Mesodermal cell (in vitro differentiated cells): ENCODE measurements at regions not wholly inside any gene's neighbourhood (a gene's known extent, or its start where the extent isn't known, plus 50 kb on each side); places are given as distances from the start of the nearest gene placed in this dataset.

ENCODE experiments used
- H3K27ac ChIP-seq: 2 replicates; pipeline ENCODE4 v1.7.0; 2013; ENCODE audit warnings: mild to moderate bottlenecking, low read depth, low read length, moderate library complexity; ENCODE audit not compliant: severe bottlenecking
- H3K36me3 ChIP-seq: 2 replicates; pipeline ENCODE4 v1.7.1; 2013; ENCODE audit warnings: mild to moderate bottlenecking, low read length, moderate library complexity; ENCODE audit not compliant: control insufficient read depth, insufficient read depth
- H3K4me1 ChIP-seq: one replicate; pipeline ENCODE4 v1.7.1; 2013; ENCODE audit warnings: mild to moderate bottlenecking, low read length; ENCODE audit not compliant: insufficient read depth, control insufficient read depth, poor library complexity, severe bottlenecking
- H3K4me3 ChIP-seq: 2 replicates; pipeline ENCODE4 v1.7.0; 2013; ENCODE audit warnings: low read length, control low read depth, mild to moderate bottlenecking; ENCODE audit not compliant: insufficient read depth, poor library complexity, severe bottlenecking; ENCODE audit errors: extremely low read depth
- H3K9me3 ChIP-seq: 2 replicates; pipeline ENCODE4 v1.7.1; 2013; ENCODE audit warnings: mild to moderate bottlenecking, low read length, moderate library complexity; ENCODE audit not compliant: control insufficient read depth
- WGBS, 2 experiments: methylation state at CpG; one replicate each; pipeline ENCODE4 v1.1.5; 2013; ENCODE audit warnings: missing lambda C conversion rate in 2 of 2; ENCODE audit not compliant: insufficient coverage in 2 of 2; 5-methylcytosine and 5-hydroxymethylcytosine counted together

DNA sequence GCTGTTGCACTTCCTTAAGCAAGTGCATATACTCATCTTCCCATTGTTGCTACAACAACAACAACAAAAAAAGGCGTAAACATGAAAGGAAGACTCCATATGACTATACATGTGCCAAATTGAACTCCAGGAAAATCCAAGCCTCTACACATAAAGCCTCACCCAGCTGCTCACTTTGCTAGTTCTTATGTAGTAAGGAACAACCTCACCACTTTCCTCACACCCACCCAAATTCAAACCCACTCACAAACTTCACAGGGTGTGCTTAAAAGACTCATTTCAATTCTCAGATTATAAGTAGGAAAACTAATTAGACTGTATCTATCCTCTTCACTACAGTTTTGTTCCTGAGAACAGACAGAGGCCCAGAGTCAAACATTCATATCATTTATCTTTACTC lies 671.1 kb upstream of the INTU start:
- Histone ChIP-seq H3K36me3 (no peaks in the 10 kb centered on the region), H3K9me3 (no peaks in the 10 kb centered on the region), H3K27ac (no peak overlapping the region), H3K4me3 (no peak overlapping the region), H3K4me1 (no peaks in the 10 kb centered on the region)
- 100% methylated on average over 1 of the region's 1 CpG; no CpG with 5 or more reads in 1 of the 2 experiments for WGBS, 2 experiments

DNA sequence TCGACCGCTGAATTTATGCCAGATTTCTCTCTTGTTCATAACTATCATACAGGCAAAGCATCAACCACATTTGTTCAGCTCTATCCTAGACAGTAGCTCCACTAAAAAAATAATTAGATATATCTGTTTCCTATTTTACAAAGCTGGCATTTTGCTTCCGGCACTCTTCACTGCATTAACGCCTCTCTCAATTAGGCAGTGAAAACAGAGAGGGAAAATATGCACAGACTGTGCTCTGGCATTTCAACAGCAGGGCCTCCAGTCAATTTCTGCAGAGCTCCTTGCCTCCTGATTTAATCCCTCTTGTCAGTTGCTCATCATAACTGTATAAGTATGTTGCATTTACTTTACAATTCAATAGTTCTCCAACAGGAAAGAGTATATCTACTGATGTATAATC lies 666.9 kb upstream of the INTU start:
- Histone ChIP-seq H3K27ac (no peak overlapping the region), H3K4me3 (no peak overlapping the region), H3K9me3 (no peaks in the 10 kb centered on the region), H3K4me1 (no peaks in the 10 kb centered on the region), H3K36me3 (no peaks in the 10 kb centered on the region)
- WGBS, 2 experiments: 86 to 100% methylated on average over 2 to 4 of the region's 4 CpGs

DNA sequence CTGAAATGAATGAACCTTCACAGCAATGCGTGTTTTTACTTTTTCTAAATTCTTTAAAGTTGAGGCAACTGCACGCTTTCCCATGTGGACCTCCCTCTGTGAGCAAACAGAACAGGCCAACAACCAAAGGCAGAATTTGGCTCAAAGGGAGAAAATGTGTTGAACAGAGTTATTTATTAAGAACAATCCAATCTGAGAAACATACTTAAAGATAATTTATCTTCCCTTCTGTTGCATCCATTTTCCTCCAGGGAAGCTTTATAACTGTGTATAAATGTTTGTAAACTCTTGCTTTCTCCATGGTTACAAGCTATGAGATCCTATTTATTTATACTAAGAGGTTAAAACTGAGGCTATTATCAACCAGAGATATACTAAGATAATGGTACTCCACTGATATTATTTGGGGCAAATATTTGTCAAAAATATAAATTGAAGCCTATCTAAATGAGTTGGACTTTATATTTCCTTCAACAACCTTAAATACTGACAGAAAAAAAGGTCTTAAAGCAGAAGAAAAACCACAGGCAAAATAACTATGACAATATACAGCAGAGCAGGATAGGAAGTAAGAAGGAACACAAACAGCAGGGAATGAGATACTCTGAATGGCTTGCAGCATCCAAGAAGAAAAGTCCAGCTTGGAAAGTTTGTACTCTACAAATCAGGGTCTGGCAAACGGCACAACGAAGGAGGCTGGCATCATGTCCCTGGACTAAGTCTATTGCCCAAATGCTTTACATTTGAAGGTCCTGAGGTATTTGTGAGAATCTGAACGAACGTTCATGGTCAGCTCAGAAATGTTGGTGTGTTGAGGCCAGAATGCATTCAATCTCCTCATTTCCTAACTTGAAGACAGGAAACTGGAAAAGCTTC lies 663.2 kb upstream of the INTU start:
- Histone ChIP-seq H3K27ac (peak overlapping the region; percentile 14), H3K4me1 (no peaks in the 10 kb centered on the region)
- WGBS, 2 experiments: 95 to 100% methylated on average over 3 to 4 of the region's 6 CpGs

DNA sequence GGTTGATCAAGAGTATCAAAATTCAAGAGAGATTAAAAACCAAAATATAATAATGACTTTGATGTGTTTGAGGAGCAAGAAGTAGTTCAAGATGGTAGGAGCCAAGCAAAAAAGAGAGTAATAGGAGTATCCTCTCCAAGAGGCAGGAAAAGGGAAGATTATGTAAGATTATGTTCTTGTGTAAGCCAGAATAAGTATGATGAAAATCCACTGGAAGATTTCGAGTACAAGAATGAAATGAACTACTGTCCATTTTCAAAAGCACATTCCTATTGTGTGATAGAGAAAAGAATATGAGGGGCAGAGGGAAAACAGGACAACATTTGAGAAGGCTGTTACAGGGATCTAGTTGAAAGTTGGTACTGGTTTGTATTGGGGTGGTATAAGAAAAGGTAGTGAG lies 659.6 kb upstream of the INTU start:
- WGBS, 2 experiments: 63% methylated on average over 1 of the region's 1 CpG; no CpG with 5 or more reads in 1 of the 2 experiments
- Histone ChIP-seq H3K27ac (no peak overlapping the region), H3K4me1 (no peaks in the 10 kb centered on the region), H3K9me3 (no peaks in the 10 kb centered on the region), H3K36me3 (no peaks in the 10 kb centered on the region), H3K4me3 (no peak overlapping the region)

More for the DNA sequence above, 663.2 kb upstream of the INTU start:
- no peak overlapping the region for H3K4me3 ChIP-seq
- no peaks in the 10 kb centered on the region for H3K9me3 ChIP-seq
- no peaks in the 10 kb centered on the region for H3K36me3 ChIP-seq

DNA sequence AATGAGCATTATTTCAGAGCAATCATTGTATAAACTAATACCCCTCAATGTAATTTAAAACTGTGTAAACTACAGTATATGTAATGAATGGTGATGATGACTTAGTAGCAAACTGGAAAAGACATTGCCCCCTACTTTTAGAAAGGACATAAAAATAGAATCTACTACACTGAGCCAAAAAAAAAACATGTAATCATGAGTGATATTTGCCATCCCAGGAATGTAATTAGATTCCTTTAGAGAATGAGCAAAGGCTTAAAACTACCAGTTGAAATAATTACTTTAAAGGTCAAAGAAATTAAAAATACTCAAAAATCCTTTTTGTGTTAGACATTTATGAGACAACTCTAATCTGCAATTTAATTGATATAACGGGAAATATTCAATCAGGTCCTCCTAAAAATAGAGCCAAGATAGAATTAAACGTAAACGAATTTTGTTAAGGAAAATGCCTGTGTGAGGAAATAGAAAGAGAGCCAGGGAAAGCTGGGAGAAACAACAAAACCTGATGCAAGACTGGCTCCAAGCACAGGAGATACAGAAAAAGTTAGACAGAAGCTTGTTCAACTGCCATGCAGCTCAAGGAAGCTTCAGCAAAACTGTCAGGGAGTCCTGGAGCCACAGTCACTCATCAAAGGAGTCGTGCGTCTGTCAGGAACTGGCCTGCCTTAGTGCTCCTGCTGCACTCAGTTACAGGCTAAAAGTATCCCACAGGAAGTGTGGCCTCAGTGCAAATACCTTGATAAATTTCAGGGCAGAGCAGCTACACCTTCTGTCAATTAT lies 655.7 kb upstream of the INTU start:
- H3K4me1 ChIP-seq: no peaks in the 10 kb centered on the region
- H3K36me3 ChIP-seq: no peaks in the 10 kb centered on the region
- WGBS, 2 experiments: 40 to 69% methylated on average over 2 to 4 of the region's 5 CpGs
- H3K9me3 ChIP-seq: no peaks in the 10 kb centered on the region
- peak overlapping the region; percentile 58 for H3K27ac ChIP-seq
- H3K4me3 ChIP-seq: no peak overlapping the region

DNA sequence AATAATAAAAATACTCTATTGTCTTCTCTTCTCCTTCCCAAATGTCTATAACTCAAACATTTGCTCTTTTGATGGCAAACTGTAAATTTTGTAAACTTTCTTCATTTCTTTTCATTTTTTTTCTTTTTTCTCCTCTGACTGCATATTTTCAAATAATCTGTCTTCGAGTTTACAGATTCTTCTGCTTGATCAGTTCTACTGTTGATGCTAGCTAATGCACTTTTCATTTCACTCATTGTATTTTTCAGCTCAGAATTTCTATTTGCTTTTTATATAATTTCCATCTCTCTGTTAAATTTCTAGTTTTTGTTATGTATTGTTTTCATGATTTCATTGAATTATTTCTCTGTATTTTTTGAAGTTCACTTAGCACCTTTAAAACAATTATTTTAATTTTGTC lies 646.8 kb upstream of the INTU start:
- H3K27ac ChIP-seq: no peak overlapping the region
- no peaks in the 10 kb centered on the region for H3K36me3 ChIP-seq
- no peak overlapping the region for H3K4me3 ChIP-seq
- H3K4me1 ChIP-seq: no peaks in the 10 kb centered on the region
- WGBS, 2 experiments: 100% methylated on average over 1 of the region's 1 CpG
- no peaks in the 10 kb centered on the region for H3K9me3 ChIP-seq

DNA sequence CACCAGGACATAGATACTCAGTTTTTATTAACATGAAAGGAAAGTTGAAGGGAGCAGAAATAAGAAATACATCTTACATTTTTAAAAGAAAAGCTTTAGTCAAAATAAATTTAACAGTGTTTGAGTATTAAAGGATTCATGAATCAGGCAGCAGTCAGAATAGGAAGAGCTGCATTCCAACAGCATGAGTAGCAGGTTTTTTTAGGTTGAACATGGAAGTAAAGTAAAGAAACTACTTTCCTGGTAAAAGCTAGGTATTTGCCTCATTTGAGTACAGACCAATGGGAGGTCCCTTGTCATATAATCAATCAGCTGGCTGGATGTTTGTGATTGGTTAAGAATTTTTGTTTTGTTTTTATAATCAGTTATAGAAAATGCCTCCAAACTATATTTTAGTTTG lies 645.9 kb upstream of the INTU start:
- Histone ChIP-seq H3K27ac (no peak overlapping the region), H3K36me3 (no peaks in the 10 kb centered on the region), H3K9me3 (no peaks in the 10 kb centered on the region), H3K4me1 (no peaks in the 10 kb centered on the region), H3K4me3 (no peak overlapping the region)

DNA sequence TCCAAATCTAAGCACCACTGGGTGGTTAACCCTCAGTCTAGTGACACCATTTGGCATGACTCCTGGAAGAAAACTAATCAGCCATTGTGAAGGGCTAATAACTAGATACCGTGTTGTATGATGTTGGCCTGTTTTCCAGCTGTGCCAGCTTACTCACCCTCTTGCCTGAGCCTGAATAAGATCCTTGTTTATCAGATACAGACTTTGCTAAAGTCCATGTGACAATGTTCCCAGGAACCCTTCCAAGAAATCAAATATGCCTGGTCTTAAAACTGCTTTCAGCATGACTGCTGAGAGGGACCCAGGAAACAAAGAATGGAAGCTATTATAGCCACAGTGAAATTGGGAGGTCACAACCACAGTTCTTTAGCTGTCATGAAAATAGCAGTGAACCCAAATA lies 640.8 kb upstream of the INTU start:
- H3K36me3 ChIP-seq: no peaks in the 10 kb centered on the region
- WGBS, 2 experiments: 94 to 100% methylated on average over 1 of the region's 1 CpG
- no peaks in the 10 kb centered on the region for H3K9me3 ChIP-seq
- H3K4me1 ChIP-seq: no peaks in the 10 kb centered on the region
- H3K27ac ChIP-seq: no peak overlapping the region
- no peak overlapping the region for H3K4me3 ChIP-seq

DNA sequence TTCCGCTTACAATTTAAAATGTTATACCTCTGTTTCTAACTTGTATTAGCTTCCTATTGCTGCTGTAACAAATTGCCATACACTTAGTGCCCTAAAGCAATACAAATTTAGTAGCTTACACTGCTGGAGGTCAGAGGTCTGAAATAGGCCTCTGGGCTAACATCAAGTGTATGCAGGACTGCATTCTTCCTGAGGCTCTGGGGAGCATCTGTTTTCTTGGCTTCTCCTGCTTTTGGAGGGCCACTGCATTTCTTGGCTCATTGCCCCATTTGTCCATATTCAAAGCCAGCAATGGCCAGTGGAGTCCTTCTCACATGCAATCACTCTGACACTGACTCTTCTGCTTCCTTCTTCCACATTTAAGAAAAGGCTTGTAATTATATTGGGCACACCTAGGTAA lies 639.8 kb upstream of the INTU start:
- Histone ChIP-seq H3K4me3 (no peak overlapping the region), H3K36me3 (no peaks in the 10 kb centered on the region), H3K4me1 (no peaks in the 10 kb centered on the region), H3K9me3 (no peaks in the 10 kb centered on the region), H3K27ac (no peak overlapping the region)
- WGBS, 2 experiments: 100% methylated on average over 1 of the region's 1 CpG; no CpG with 5 or more reads in 1 of the 2 experiments

DNA sequence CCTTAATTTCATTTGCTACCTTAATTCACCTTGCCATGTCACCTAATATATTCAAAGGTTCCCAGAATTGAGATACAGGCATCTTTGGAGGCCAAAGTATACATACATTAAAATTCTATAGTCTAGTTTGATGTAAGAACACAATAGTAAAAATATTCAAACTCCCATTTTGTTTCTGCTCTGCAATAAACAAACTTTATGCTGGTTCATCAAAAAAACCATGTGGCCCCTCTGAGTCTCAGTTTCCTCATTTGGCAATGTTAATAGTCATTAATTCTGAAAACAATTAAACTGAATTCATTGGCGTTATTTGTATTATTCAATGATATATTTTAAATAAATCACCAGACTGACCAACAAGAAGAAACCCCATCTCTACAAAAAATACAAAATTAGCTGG lies 639.4 kb upstream of the INTU start:
- Histone ChIP-seq H3K9me3 (no peaks in the 10 kb centered on the region), H3K27ac (no peak overlapping the region), H3K4me3 (no peak overlapping the region), H3K36me3 (no peaks in the 10 kb centered on the region), H3K4me1 (no peaks in the 10 kb centered on the region)
- no CpG with 5 or more reads among the region's 1 CpG for WGBS, 2 experiments

DNA sequence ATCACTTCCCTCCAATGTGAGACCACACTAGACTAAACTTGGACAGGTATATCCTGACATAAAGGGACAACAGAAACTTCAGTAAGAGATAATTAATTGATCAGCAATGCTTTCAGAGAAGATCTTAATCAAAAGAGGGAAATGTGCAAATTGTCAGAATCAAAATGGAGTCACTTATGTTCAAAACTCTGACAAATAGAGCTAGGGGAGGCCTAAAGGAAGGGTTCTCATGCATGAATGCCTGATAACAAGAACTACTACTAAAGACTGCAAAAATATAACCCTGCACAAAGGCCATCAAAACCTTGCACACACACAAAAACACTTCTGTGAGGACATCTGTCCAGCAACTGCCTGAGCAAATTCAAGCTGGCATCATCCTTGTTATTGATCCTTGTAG lies 637.5 kb upstream of the INTU start:
- Histone ChIP-seq H3K9me3 (no peaks in the 10 kb centered on the region), H3K27ac (no peak overlapping the region)

More for the DNA sequence above, 637.5 kb upstream of the INTU start:
- H3K36me3 ChIP-seq: no peaks in the 10 kb centered on the region
- no peaks in the 10 kb centered on the region for H3K4me1 ChIP-seq
- H3K4me3 ChIP-seq: no peak overlapping the region
